ENCODE measurements at regions not wholly inside any gene's neighbourhood (a gene's known extent, or its start where the extent isn't known, plus 50 kb on each side); places are given as distances from the start of the nearest gene placed in this dataset.
"Not testable (repeated sequence)": the region's sequence is repeated elsewhere in the genome, so short reads cannot be mapped to it uniquely, and the experiment has no call there.

DNA sequence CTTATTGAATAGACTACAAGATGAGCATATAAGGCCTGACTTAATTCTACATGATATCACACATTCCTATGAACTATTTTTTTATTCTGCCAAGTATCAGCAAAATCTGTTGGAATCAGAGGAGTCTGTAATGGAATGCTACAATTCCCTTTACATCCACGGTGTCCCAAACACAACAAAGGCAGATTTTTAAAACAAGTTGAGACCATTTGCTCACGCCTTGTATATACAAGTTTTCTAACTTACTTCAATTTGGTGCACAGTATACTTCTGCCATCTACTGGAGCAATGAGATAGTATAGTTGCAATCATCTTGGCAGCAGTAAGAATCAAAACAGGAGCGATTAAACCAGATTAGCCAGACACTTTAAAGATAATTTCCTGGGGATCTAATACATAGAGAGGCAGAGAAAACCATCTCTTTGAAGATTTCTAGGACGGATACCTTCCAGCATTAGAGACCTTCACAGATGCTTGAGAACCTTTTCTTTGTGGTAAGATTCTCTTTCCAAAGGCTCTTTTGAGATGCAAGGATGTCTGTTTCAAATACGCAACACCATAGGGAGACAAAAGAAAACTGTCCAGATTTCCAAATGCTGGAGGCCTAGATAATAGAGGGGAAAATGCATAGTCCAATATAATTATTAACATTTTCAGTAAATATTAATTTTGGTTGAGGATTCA, 302.0 kb upstream of the MIR17HG start:
- no peak for DNase-seq

DNA sequence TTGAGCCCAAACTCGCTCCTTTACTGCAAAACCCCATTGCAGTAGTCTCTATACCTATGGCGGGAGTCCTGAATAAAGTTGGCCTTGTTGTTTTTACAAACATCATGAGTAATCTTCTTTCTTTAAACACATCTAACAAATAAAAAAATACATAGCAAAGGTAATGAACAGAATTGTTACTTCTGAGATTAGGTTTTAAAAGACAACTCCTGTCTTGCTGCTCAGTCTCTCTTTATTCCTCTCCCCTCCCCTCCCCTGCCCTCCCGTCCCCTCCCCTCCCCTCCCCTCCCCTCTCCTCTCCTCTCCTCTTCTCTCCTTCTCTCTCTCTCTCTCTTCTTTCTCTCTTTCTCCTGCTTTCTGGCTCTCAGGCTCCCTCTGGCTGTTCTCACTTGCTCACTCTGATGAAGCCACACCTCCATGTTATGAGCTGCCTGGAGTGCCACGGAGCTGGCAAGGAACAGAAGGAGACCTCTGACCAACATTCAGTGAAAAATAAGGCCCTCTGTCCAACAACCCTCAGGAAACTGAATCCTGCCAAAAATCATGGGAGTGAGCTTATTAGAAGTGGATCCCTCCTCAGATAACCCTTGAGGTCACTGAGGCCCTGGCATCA, 300.7 kb upstream of the MIR17HG start:
- DNase-seq, result no peak

DNA sequence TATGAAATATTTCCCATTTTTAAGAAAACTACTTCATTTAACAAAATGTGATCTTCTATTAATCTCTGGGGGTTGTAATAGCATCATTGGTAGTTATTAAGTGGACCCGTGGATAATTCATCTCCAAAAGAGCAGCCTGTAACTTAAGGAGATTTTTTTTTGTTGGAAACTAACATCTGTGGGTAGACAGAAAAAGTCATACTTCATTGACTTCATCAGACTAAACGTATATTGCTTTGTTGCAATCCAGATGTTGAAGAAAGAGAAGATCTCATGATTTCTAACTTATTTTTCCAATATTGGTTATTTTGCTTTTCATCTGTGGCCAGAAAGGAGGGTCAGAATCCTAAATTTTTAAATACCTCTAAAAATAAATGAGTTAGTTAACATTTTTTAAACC, 296.5 kb upstream of the MIR17HG start:
- DNase-seq, result no peak

DNA sequence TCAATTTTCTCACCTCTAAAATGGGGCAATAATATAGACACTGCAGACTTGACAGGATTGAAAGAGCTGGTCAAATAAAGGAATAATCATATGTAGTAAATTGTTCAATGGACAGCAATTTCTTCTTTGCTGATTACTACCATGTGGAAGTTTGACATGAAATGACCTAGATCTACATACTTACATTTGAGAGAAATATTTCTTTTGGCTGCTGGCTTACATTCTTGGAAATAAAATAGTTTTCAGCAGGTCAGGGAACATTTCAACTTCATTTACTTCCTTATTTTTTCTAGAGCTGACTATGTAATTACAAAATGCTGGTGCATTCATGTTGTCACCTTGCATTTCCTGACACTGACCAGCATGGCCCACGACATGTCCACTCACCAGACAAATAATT, 294.6 kb upstream of the MIR17HG start:
- DNase-seq, result no peak

DNA sequence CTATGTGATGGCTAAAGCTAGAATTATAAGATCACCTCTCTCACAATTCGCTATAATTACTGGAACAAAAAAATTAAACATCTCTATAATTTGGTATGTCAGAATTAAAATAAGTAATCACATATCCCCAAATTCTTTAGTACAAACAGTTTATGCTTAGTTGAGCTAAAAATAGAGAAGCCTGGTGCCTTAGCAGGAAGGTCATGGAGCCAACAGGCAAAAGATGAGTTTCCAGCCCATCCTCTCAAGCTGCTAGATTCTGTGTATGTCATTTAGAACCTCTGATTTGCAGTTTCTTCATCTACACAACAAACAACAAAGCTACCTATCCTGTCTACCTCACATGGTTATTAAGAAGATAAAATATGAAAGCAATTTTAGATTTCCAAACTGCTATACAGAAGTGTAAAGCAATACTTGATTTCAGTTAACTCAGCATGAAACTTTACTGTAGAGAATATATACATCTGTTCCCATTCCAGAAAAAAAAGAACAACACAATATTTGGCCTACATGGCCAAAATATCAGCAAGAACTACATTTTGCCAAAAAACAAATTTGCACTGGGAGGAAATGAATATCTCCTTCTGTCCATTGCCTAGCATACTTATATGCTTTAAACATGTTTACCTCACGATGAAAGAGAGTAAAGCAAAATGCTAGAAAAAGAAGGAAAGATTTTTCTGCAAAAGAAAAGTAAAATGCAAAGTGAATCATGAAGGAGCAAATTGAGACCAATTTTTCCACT, 294.0 kb upstream of the MIR17HG start:
- no peak for DNase-seq

DNA sequence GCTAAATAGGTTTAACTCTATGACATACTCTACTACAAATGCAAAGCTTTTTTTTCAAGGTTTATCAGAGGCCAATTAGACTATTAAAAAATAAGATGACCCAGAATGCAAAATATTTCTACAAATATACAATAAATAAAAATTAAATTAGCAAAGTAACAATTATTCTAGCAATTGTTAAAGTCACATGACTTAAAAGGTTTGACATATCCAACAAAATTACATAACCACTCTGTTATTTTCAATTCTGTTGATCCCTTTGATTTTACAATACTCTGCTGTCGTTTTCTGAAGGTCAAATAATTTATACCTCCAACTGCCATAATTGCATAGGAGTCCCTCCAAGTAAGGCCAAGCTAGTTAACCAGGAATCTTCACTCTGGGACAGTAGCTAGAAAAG, 292.6 kb upstream of the MIR17HG start:
- no peak for DNase-seq

DNA sequence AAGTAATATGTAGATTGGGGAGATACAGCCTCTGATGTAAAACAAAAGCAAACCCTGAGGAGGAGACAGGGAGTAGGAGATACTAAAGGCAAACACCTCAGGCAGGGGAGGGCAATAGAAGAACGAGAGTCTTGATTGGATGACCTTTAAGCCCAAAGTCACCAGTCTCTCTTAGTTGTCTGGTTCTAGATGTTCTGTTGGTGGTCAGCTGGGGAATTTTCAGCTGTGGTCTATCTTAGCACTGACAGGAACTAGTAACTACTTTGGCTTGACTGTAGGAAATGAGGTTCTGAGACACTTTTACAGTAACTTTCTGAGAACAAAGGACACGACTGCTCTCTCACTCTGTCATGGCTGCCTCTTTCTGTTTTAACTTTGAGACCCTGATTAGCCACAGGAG, 290.7 kb upstream of the MIR17HG start:
- DNase-seq, result no peak

DNA sequence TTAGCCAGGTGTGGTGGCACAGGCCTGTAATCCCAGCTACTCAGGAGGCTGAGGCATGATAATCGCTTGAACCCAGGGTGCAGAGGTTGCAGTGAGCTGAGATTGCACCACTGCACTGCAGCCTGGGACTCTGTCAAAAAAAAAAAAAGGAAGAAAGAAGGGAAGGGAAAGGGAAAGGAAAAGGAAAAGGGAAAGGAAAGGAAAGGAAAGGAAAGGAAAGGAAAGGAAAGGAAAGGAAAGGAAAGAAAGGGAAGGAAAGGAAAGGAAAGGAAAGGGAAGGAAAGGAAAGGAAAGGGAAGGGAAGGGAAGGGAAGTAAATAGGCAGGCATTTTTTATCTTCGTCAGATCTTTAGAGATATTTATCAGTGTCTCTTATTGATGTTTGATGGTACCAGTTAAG, 290.0 kb upstream of the MIR17HG start:
- DNase-seq, result not testable (repeated sequence)

DNA sequence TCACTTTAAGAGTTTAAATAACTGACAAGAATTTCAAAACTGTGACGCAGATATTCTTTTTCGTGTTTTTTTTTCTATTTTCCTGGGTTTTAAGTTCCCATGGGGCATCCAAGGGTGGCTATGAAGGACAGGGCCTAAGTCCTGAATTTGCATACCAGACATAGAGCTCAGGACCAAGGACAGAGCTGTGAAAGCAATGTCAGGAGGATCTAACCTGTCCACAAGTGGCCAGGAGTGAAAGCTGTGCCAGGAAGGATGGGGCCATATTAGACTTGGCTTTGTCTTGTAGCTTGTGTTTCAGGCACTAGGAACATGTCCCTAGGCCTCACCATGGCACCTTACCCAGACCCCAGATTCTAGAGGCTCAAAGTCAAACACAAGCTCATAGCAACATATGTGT, 289.4 kb upstream of the MIR17HG start:
- no peak for DNase-seq

DNA sequence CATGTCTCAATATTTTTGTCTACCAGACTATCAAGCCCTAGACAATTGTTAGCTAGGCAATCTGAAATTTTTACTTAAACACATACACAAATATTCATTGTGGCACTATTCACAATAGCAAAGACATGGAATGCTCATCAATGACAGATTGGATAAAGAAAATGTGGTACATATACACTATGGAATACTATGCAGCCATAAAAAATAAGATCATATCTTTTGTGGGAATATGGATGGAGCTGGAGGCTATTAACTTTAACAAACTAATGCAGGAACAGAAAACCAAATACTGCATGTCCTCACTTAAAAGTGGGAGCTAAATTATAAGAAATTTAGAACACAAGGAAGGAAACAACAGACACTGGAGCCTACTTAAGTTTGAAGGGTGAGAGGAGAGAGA, 288.6 kb upstream of the MIR17HG start:
- no peak for DNase-seq

DNA sequence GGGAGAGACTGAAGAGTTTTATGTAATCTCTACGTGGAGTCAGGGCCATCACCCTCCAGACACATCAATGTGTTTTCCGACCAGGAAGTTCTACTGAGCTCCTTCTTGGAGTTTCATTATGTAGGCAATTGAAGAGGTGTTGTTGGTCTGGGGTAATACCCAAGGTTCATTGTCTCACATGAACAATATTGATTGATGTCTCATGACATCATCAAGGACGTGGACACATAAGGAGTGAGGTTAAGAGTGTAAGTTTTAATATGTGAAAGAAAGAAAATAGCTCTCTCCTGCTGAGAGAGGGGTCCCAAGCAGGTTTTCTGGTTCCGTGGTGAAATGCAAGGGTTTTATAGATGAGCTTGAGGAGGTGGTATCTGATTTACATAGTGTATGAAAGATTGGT, 280.7 kb upstream of the MIR17HG start:
- DNase-seq, result no peak

DNA sequence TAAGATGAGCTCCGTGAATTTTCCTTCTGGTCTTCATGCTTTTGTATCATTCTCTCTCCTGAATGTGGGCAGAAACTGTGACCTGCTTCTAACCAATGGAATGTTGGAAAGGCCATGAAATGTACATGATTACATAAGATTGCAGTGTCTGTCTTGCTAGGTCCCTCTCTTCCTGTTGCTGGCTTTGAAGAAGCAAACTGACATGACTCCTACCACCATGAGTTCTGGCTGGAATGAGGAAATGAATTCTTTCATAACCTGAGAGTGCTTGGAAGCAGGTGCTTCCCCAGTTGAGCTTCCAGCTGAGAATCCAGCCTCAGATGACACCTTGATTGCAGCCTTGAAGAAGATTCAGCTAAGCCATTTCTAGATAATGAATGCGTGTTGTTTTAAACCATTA, 275.0 kb upstream of the MIR17HG start:
- DNase-seq, result no peak

DNA sequence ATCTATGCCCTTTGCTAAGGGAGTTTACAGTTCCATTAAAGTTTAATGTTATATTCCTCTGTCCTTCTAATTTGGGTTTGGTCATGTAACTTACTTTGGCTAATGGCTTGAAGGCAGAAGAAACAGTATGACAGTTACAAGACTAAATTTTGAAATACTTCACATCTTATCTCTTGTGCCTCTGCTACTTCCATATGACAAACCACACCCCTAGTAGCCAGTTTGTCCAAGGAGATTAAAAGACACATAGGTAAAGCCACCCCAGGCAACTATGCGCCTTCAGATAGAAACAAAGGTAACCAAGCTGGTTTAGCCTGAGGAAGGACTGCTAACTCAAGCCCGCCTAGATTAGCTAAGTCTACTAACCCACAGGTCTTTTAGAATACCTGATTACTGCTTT, 273.4 kb upstream of the MIR17HG start:
- no peak for DNase-seq

DNA sequence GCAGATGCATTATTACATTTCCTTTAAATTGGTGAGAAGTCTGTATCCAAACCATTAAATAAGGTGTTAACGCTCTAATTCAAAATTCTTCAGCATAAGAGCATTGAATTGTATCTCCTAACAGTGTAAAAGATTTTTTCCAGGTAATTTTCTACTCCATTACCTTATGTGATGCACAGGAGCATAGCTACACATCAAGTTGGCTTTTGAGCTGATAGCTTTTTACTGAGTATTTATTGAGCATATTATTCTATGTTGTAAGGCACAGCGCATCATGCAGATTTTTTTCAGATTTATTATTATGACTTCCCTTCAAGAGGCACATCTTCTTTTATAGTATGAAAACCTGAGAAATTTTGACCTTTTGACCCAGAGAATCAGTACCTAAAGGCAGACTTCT, 270.7 kb upstream of the MIR17HG start:
- no peak for DNase-seq

DNA sequence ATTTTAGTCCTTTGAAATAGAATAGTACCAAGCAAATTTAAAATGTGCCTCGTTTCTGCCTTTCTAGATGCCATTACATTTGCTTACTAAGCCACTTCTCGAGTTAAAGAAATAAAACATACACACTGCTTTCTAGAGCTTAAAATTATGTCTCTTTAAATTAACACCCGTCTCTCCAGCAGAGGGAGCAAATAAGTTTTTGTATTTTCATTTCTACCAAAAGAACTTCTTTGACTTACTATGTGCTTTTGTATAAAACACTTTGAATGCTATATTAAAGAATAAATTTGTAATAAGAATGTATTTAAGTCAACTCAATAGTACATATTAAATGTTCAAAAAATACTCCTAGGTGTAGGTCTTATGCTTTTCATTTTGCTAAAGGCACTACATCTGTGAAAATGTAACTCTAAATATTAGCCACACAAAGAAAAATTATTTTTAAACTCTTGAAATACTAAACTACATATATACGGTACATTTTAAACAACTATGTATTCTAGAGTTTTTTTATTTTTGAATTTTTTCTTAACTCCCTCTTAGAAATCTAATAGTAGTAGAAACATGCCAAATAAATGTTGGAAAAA, 269.3 kb upstream of the MIR17HG start:
- no peak for DNase-seq

DNA sequence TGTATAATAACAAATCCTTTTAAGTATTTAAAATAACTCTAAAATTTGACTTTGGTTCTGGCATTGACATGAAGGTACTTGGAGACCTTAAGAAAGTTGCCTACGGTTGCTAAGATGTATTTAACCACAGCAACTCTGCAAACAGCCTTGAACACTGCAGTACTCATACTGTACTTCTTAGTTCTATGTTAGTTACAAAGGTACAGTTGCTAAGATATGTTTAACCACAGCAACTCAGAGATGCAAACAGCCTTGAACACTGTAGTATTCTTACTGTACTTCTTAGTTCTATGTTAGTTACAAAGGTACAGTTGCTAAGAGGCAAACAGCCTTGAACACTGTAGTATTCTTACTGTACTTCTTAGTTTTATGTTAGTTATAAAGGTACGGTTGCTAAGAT, 268.3 kb upstream of the MIR17HG start:
- no peak for DNase-seq

DNA sequence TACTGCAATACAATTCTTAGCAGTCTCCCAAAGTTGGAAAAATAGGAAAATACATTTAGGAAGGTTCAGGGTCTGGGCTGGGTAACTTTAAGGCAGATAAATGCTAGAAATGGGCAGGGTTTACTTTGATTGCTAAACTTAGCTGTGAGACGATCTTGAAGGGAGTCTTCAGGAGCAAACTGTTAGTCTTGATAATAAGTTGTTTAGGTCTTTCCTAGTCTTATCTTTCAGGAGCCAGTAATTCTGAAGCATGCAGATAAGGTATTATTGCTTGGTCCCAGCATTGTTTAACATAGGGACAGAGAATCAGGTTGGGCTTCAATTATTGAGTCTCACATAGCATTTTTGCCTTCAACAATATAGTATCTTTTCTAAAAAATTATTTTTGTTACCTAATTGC, 262.4 kb upstream of the MIR17HG start:
- no peak for DNase-seq

DNA sequence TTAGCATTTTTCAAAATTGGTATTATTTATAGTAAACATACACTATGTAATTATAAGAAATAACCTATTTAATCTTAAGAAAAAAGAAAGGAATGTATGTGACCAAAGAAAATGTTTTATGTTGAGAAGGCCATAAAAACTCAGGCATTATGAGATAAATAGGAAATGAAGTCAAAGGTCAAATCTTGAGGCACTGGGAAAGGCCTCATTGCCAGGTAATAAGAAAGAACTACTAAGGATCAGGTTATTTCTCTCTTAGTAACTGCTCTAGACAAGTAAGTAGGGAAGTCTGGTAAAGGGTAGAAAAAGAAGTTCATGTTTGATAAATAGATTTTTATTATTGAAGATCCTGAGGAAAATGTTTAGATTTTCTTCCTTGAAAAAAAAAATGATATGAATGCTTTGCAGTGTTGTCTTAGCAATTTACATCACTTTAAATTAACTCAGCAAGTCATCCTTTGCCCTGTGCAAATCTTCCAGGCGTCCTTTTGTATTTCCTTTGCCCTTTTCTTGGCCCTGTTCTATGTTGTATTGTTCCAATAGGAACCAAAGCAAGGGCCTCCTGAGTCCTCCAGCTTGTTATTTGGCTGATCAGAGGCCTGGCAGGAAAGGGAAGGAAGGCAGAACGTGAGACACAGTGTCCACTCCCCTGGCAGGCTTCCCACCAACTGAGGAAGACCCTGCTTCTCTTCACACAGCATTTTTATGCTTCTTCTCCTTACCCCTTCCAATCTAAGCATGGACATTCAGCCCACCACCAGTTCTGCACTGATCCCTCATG, 260.4 kb upstream of the MIR17HG start:
- no peak for DNase-seq

DNA sequence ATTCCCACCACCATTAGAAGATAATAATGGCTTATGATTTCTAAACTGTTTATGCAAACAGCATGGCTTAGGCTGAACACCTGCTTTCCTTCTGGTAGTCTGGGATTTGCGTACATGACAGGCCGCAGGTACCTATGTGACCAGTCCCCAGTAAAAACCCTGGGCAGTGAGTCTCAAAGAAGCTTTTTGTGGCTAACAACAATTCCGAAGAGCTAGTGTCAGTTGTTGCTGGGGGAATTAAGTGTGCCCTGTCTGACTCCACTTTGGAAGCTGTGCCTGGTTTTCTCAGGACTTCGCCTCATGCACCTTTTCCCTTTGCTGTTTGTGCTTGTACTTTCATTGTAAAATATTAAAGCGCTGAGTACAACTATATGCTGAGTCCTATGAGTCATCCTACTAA, 250.2 kb upstream of the MIR17HG start:
- DNase-seq, result no peak

DNA sequence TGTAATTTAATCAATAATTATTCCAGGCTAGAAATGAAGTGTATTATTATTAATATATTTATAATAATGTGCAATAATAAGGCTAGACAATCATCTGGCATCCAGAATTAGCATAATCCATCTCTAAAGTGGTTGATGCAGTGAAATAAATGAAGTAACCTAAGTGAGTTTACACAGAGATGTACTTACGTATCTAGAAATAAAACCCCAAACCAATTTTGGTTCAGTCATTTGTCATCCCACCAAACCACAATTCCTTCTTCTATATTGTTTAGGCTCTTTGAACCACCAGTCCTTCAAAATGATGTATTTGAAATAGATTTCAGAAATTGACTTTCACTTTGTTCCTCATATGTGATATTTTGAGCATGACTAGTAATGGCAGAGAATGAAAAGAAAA, 247.6 kb upstream of the MIR17HG start:
- no peak for DNase-seq

DNA sequence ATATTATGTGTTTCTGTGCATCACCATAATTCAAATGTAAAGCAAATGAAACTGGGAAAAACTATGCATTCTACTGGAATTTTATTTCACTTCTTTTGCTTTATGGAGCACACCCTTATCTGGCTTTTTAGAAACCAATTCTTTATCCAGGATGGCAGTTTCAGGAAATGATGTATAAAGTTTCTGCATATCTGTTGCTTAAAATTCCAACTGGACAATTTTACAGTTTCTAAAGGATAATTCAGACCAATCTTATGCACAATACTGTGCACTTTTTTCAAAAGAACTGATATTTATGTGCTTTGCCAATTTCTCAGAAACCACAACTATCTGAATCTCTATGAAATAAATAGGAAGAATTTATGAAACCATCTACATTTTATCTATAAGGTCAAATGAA, 246.5 kb upstream of the MIR17HG start:
- no peak for DNase-seq

DNA sequence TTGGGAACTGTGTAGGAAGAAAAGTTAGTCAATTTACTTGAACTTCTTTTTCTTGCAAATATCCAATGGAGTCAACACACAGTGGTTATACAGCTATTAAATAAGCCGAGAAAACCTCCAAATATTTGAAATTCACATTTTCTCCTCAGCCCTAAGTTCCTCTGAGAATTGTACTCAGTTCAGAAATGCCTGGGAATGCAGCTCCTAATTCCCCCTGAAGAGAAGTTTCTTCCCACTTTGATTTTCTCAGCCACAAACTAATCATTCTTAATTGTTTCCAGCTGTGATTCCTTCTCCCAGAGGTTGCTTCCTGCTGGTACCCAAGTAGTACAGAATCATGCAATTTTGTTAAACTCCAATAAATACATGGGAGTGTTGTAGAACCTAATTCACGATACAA, 246.1 kb upstream of the MIR17HG start:
- DNase-seq, result no peak

DNA sequence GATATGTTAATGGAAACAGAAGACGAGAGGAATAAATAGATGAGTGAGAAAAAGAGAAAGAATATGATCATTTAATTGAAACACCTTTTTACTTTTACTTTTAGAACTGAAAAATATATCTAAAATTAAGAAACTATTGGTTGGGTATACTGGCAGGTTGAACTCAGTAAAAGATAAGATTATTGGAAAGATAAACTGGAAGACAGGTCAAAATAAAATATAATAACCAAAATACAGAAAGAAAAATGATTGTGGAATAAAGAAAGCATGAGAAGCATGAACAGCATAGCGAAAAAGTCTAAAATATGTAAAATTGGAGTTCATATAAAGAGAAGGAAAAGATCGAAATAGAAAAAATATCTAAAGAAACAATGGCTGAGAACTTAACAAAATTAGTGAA, 242.2 kb upstream of the MIR17HG start:
- DNase-seq, result no peak

Data from NCI-H2107 (cell line).